ENCODE measurements at regions not wholly inside any gene's neighbourhood (a gene's known extent, or its start where the extent isn't known, plus 50 kb on each side); places are given as distances from the start of the nearest gene placed in this dataset.

GRCh38 chr1:232310541-232310940, 319.4 kb downstream of the SIPA1L2 start:
- H3K27me3 Mint-ChIP-seq (ENCODE audit: insufficient read depth) = no peaks in the 10 kb centered on the region
- H3K9ac ChIP-seq (ENCODE audit: extremely low read depth, low read length, poor library complexity, severe bottlenecking) = no peak overlapping the region
- no peak overlapping the region for H3K4me3 Mint-ChIP-seq
- peaks cover 9% of the 10 kb centered on the region for H3K9me3 ChIP-seq (ENCODE audit: control insufficient read depth, low read length)
- H3K27me3 ChIP-seq (ENCODE audit: control insufficient read depth, insufficient read depth, low read length, poor library complexity, severe bottlenecking) = no peaks in the 10 kb centered on the region
- TF ChIP-seq, protein P1, sequence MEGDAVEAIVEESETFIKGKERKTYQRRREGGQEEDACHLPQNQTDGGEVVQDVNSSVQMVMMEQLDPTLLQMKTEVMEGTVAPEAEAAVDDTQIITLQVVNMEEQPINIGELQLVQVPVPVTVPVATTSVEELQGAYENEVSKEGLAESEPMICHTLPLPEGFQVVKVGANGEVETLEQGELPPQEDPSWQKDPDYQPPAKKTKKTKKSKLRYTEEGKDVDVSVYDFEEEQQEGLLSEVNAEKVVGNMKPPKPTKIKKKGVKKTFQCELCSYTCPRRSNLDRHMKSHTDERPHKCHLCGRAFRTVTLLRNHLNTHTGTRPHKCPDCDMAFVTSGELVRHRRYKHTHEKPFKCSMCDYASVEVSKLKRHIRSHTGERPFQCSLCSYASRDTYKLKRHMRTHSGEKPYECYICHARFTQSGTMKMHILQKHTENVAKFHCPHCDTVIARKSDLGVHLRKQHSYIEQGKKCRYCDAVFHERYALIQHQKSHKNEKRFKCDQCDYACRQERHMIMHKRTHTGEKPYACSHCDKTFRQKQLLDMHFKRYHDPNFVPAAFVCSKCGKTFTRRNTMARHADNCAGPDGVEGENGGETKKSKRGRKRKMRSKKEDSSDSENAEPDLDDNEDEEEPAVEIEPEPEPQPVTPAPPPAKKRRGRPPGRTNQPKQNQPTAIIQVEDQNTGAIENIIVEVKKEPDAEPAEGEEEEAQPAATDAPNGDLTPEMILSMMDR (conservative IDR thresholded peaks at IDR 0.05) = no peak
- no peaks in the 10 kb centered on the region for H3K4me1 ChIP-seq (ENCODE audit: control insufficient read depth, insufficient read depth, low read length)
- H3K27ac ChIP-seq (ENCODE audit: low read depth, low read length) = no peak overlapping the region
- peaks cover 6% of the 10 kb centered on the region for H3K36me3 Mint-ChIP-seq (ENCODE audit: low read depth)
- peaks cover 33% of the 10 kb centered on the region for H3K4me1 Mint-ChIP-seq
- H3K4me3 ChIP-seq (ENCODE audit: low read length) = no peak overlapping the region
- WGBS, 2 experiments (ENCODE audit: insufficient coverage in 1 of 2, insufficient read length in 1 of 2) = 65 to 77% methylated on average over 3 to 5 of the region's 5 CpGs
- H3K9me3 Mint-ChIP-seq = peaks cover 19% of the 10 kb centered on the region
- H3K36me3 ChIP-seq (ENCODE audit: control insufficient read depth, insufficient read depth, low read length) = no peaks in the 10 kb centered on the region
- H3K27ac Mint-ChIP-seq = no peak overlapping the region
- DNase-seq = no peak

DNA sequence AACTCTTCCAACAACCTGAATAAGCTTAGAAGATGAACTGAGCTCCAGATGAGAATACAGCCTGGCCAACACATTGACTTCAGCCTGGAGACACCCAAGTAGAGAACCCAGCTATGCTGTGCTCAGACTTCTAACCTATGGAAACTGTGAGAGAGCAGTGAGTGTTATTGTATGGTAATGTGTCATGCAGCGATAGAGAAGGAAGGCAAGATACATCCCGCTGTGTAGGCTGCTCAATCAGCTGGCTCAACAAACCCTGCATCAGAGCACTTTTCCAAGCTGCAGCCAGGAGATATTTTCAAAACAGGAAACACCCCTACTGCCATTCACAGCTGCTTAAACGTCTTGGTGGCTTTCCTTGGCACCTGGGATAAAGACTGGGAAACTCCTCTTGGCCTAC, 321.3 kb downstream of the SIPA1L2 start:
- H3K9ac ChIP-seq (ENCODE audit: extremely low read depth, low read length, poor library complexity, severe bottlenecking) = no peak overlapping the region
- H3K36me3 Mint-ChIP-seq (ENCODE audit: low read depth) = peaks cover 6% of the 10 kb centered on the region
- H3K4me3 ChIP-seq (ENCODE audit: low read length) = no peak overlapping the region
- no peaks in the 10 kb centered on the region for H3K36me3 ChIP-seq (ENCODE audit: control insufficient read depth, insufficient read depth, low read length)
- no peak overlapping the region for H3K27ac Mint-ChIP-seq
- DNase-seq = peak; percentile 67
- H3K4me1 ChIP-seq (ENCODE audit: control insufficient read depth, insufficient read depth, low read length) = no peaks in the 10 kb centered on the region
- no peak overlapping the region for H3K27ac ChIP-seq (ENCODE audit: low read depth, low read length)
- H3K27me3 Mint-ChIP-seq (ENCODE audit: insufficient read depth) = peaks cover 5% of the 10 kb centered on the region
- TF ChIP-seq, protein P1 (conservative IDR thresholded peaks at IDR 0.05) = no peak
- WGBS, 2 experiments (ENCODE audit: insufficient coverage in 1 of 2, insufficient read length in 1 of 2) = 70 to 79% methylated on average over 3 of the region's 3 CpGs
- peaks cover 9% of the 10 kb centered on the region for H3K9me3 ChIP-seq (ENCODE audit: control insufficient read depth, low read length)
- H3K9me3 Mint-ChIP-seq = peaks cover 11% of the 10 kb centered on the region
- H3K4me1 Mint-ChIP-seq = peaks cover 36% of the 10 kb centered on the region
- no peak overlapping the region for H3K4me3 Mint-ChIP-seq
- H3K27me3 ChIP-seq (ENCODE audit: control insufficient read depth, insufficient read depth, low read length, poor library complexity, severe bottlenecking) = no peaks in the 10 kb centered on the region

GRCh38 chr1:232307296-232308017, 322.5 kb downstream of the SIPA1L2 start:
- 90 to 94% methylated on average over 4 to 5 of the region's 5 CpGs for WGBS, 2 experiments (ENCODE audit: insufficient coverage in 1 of 2, insufficient read length in 1 of 2)
- Histone ChIP-seq H3K9ac (ENCODE audit: extremely low read depth, low read length, poor library complexity, severe bottlenecking) (no peak overlapping the region), H3K27ac (ENCODE audit: low read depth, low read length) (no peak overlapping the region), H3K4me1 (ENCODE audit: control insufficient read depth, insufficient read depth, low read length) (peaks cover 1% of the 10 kb centered on the region), H3K9me3 (ENCODE audit: control insufficient read depth, low read length) (no peaks in the 10 kb centered on the region), H3K36me3 (ENCODE audit: control insufficient read depth, insufficient read depth, low read length) (no peaks in the 10 kb centered on the region), H3K4me3 (ENCODE audit: low read length) (no peak overlapping the region), H3K27me3 (ENCODE audit: control insufficient read depth, insufficient read depth, low read length, poor library complexity, severe bottlenecking) (no peaks in the 10 kb centered on the region)
- no peak for DNase-seq
- H3K4me3 Mint-ChIP-seq = no peak overlapping the region
- H3K27me3 Mint-ChIP-seq (ENCODE audit: insufficient read depth) = peaks cover 5% of the 10 kb centered on the region
- no peaks in the 10 kb centered on the region for H3K36me3 Mint-ChIP-seq (ENCODE audit: low read depth)
- H3K9me3 Mint-ChIP-seq = peaks cover 2% of the 10 kb centered on the region
- no peak overlapping the region for H3K27ac Mint-ChIP-seq
- TF ChIP-seq, protein P1 (conservative IDR thresholded peaks at IDR 0.05) = no peak
- peaks cover 46% of the 10 kb centered on the region for H3K4me1 Mint-ChIP-seq

Data from endodermal cell (in vitro differentiated cells).